ENCODE measurements at regions not wholly inside any gene's neighbourhood (a gene's known extent, or its start where the extent isn't known, plus 50 kb on each side); places are given as distances from the start of the nearest gene placed in this dataset.

DNA sequence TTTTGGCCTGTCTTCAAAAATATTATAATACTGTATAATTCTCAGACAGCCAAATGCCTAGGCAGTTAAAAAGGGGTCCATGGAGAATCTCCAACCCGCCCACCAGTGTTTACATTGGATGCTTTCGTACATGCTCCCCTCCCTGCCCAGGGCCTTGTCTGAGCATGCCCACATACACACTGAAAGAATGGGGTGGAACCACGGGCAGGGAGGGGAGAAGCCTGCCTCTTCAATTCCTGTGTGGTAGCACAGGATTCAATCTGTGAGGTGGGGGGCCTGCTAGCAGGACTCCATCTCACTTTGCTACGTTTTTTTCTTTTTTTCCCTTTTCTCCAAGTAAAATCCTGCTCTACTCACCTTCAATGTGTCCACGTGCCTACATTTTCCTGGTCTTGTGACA is 314.7 kb upstream of the GRAMD2B start:
- H3K27ac Mint-ChIP-seq, result no peak overlapping the region
- no peak overlapping the region for H3K4me3 Mint-ChIP-seq
- ATAC-seq (replicated peaks in 1 of 4) (no peak), DNase-seq (no peak)
- no peaks in the 10 kb centered on the region for H3K9me3 ChIP-seq
- CTCF ChIA-PET, result no interaction called here
- peaks cover 4 to 12% (median 8%) of the 10 kb centered on the region in 3 donors for H3K9me3 Mint-ChIP-seq
- WGBS (ENCODE audit: insufficient coverage), result 88% methylated on average over 3 of the region's 5 CpGs
- H3K4me3 ChIP-seq (ENCODE audit: control insufficient read depth in 1 of 2, extremely low read depth in 1 of 2, low read length in 1 of 2), result no peak overlapping the region
- no peaks in the 10 kb centered on the region for H3K36me3 Mint-ChIP-seq
- H3K27me3 ChIP-seq (replicated peaks in 1 of 2; ENCODE audit: control insufficient read depth in 2 of 2, extremely low read depth in 1 of 2, insufficient read depth in 2 of 2, low read length in 1 of 2), result no peaks in the 10 kb centered on the region
- no peaks in the 10 kb centered on the region for H3K4me1 ChIP-seq (ENCODE audit: control insufficient read depth in 1 of 2, extremely low read depth in 1 of 2, insufficient read depth in 2 of 2, low read length in 2 of 2)
- no peaks in the 10 kb centered on the region for H3K4me1 Mint-ChIP-seq
- no peak overlapping the region for H3K27ac ChIP-seq (ENCODE audit: low read length)
- POLR2A ChIA-PET, result no interaction called here
- H3K36me3 ChIP-seq (ENCODE audit: control insufficient read depth in 2 of 2, extremely low read depth in 1 of 2, insufficient read depth in 1 of 2, low read length in 1 of 2), result no peaks in the 10 kb centered on the region
- no peaks in the 10 kb centered on the region for H3K27me3 Mint-ChIP-seq

DNA sequence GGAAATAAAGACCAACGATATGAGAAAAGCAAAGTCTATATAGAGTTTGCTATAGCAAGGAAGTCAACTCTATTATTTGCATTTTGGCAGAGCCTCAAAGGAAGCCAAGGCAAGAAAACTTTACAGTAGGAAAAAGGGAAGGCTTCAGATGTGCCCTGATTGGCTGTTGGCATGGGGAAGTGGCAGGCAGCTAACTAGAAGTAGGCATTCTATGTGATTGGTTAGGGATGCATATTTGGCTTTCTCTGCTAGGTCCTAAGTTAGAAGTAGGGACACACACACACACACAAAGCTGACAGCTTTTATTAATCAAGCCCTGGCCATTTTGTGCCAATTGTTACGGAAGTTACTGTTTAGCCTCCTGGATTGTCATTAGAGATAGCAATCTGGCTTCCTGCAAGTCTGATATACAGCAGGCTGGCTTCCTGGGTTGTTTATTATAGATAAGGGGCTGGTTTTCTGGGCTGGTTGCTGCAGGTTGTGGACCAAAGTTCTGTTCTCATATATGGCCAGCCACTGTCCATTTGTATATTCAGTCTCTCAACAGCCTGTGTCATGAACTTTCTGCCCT is 308.1 kb upstream of the GRAMD2B start:
- Histone ChIP-seq H3K9me3 (no peaks in the 10 kb centered on the region), H3K27me3 (replicated peaks in 1 of 2; ENCODE audit: control insufficient read depth in 2 of 2, extremely low read depth in 1 of 2, insufficient read depth in 2 of 2, low read length in 1 of 2) (no peaks in the 10 kb centered on the region), H3K27ac (ENCODE audit: low read length) (no peak overlapping the region), H3K4me3 (ENCODE audit: control insufficient read depth in 1 of 2, extremely low read depth in 1 of 2, low read length in 1 of 2) (no peak overlapping the region), H3K4me1 (ENCODE audit: control insufficient read depth in 1 of 2, extremely low read depth in 1 of 2, insufficient read depth in 2 of 2, low read length in 2 of 2) (no peaks in the 10 kb centered on the region), H3K36me3 (ENCODE audit: control insufficient read depth in 2 of 2, extremely low read depth in 1 of 2, insufficient read depth in 1 of 2, low read length in 1 of 2) (no peaks in the 10 kb centered on the region)
- ATAC-seq (replicated peaks in 1 of 4), result no peak
- Mint-ChIP-seq H3K27me3 (no peaks in the 10 kb centered on the region), H3K27ac (no peak overlapping the region), H3K36me3 (no peaks in the 10 kb centered on the region), H3K9me3 (peaks cover 8 to 16% (median 15%) of the 10 kb centered on the region in 3 donors), H3K4me1 (no peaks in the 10 kb centered on the region), H3K4me3 (no peak overlapping the region)
- ChIA-PET POLR2A (no interaction called here), CTCF (no interaction called here)
- no CpG with 5 or more reads among the region's 2 CpGs for WGBS (ENCODE audit: insufficient coverage)
- no peak for DNase-seq

DNA sequence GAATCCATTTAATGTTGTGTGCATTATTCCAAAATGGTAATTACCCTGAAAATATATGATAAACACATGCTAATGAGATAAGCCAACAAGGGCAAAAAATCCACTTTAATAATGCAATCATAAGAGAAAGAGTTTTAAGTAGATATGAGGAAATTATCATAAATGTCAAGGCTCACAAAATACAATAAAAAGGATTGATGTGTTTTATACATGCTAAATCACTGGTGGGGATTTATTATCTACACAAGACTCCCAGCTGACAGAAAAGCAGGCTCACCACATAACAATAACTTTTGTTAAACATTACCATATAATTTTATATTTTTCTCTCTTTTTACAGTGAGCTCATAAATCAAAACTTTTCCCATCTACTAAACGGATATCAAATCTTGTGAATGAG is 306.2 kb upstream of the GRAMD2B start:
- no peaks in the 10 kb centered on the region for H3K36me3 ChIP-seq (ENCODE audit: control insufficient read depth in 2 of 2, extremely low read depth in 1 of 2, insufficient read depth in 1 of 2, low read length in 1 of 2)
- H3K27me3 ChIP-seq (replicated peaks in 1 of 2; ENCODE audit: control insufficient read depth in 2 of 2, extremely low read depth in 1 of 2, insufficient read depth in 2 of 2, low read length in 1 of 2), result no peaks in the 10 kb centered on the region
- WGBS (ENCODE audit: insufficient coverage), result no CpG with 5 or more reads among the region's 1 CpG
- H3K9me3 ChIP-seq, result no peaks in the 10 kb centered on the region
- H3K9me3 Mint-ChIP-seq, result peaks cover 5 to 15% (median 11%) of the 10 kb centered on the region in 3 donors
- ChIA-PET CTCF (no interaction called here), POLR2A (no interaction called here)
- no peaks in the 10 kb centered on the region for H3K4me1 Mint-ChIP-seq
- H3K27ac Mint-ChIP-seq, result no peak overlapping the region
- H3K27me3 Mint-ChIP-seq, result no peaks in the 10 kb centered on the region
- H3K36me3 Mint-ChIP-seq, result no peaks in the 10 kb centered on the region
- no peak overlapping the region for H3K4me3 ChIP-seq (ENCODE audit: control insufficient read depth in 1 of 2, extremely low read depth in 1 of 2, low read length in 1 of 2)
- no peak for ATAC-seq (replicated peaks in 1 of 4)
- H3K4me3 Mint-ChIP-seq, result no peak overlapping the region
- no peak overlapping the region for H3K27ac ChIP-seq (ENCODE audit: low read length)
- no peak for DNase-seq
- H3K4me1 ChIP-seq (ENCODE audit: control insufficient read depth in 1 of 2, extremely low read depth in 1 of 2, insufficient read depth in 2 of 2, low read length in 2 of 2), result no peaks in the 10 kb centered on the region

DNA sequence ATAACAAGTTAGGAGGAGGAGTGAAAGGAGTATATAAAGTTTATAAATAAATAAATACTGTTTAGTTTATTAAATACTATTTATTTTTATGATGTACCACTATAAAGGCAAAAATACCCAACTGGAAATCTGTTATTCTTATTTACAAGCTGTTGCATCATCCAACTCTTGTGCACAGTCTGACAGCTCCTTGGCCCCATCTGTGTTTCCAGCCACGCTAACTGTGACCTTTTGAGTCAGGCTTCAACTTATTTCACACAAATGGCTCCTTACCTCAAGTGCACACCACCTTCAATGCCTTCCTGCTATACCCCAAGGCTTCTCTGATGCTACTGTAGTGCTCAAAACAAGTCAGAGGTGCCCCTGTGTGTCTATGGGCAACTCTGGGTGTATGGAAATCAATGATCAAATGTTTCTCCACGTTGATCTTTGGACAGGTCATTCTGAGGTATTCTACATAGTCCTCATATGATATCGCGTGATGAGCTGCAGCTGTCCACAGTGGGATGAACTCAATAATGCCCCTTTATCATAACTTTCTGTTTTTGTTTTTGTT is 303.2 kb upstream of the GRAMD2B start:
- H3K4me3 Mint-ChIP-seq, result no peak overlapping the region
- POLR2A ChIA-PET, result no interaction called here

DNA sequence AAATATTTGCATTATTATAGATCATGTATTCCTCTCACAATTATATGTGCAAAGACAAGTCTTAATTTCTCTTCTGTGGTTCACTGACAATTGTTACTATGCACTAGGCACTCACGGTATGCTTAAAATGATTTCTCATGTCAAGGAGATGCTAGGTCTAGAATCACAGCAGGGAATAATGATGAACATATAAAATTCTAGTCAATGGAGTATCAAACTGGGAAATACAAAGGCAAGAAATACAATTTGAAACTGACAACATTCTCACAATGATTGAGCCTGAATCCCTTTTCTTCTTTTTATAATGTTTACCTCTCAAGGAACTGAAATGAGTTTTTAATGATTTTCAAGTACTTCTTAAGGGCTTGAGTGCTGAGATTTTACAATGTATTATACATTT is 302.3 kb upstream of the GRAMD2B start:
- POLR2A ChIA-PET, result no interaction called here
- no peak overlapping the region for H3K4me3 Mint-ChIP-seq
- peaks cover 0 to 13% (median 0%) of the 10 kb centered on the region in 3 donors for H3K9me3 Mint-ChIP-seq
- H3K4me1 ChIP-seq (ENCODE audit: control insufficient read depth in 1 of 2, extremely low read depth in 1 of 2, insufficient read depth in 2 of 2, low read length in 2 of 2), result no peaks in the 10 kb centered on the region
- ATAC-seq (replicated peaks in 1 of 4), result no peak
- no peaks in the 10 kb centered on the region for H3K36me3 ChIP-seq (ENCODE audit: control insufficient read depth in 2 of 2, extremely low read depth in 1 of 2, insufficient read depth in 1 of 2, low read length in 1 of 2)
- H3K4me1 Mint-ChIP-seq, result no peaks in the 10 kb centered on the region
- H3K27ac Mint-ChIP-seq, result no peak overlapping the region
- no peaks in the 10 kb centered on the region for H3K9me3 ChIP-seq
- WGBS (ENCODE audit: insufficient coverage), result no CpG with 5 or more reads among the region's 1 CpG
- no peaks in the 10 kb centered on the region for H3K27me3 ChIP-seq (replicated peaks in 1 of 2; ENCODE audit: control insufficient read depth in 2 of 2, extremely low read depth in 1 of 2, insufficient read depth in 2 of 2, low read length in 1 of 2)
- DNase-seq, result no peak
- no peak overlapping the region for H3K27ac ChIP-seq (ENCODE audit: low read length)
- H3K4me3 ChIP-seq (ENCODE audit: control insufficient read depth in 1 of 2, extremely low read depth in 1 of 2, low read length in 1 of 2), result no peak overlapping the region
- H3K36me3 Mint-ChIP-seq, result no peaks in the 10 kb centered on the region
- H3K27me3 Mint-ChIP-seq, result no peaks in the 10 kb centered on the region
- CTCF ChIA-PET, result no interaction called here

More for the DNA sequence above, 303.2 kb upstream of the GRAMD2B start:
- no peaks in the 10 kb centered on the region for H3K27me3 ChIP-seq (replicated peaks in 1 of 2; ENCODE audit: control insufficient read depth in 2 of 2, extremely low read depth in 1 of 2, insufficient read depth in 2 of 2, low read length in 1 of 2)
- Mint-ChIP-seq H3K36me3 (no peaks in the 10 kb centered on the region), H3K27me3 (no peaks in the 10 kb centered on the region), H3K9me3 (peaks cover 0 to 13% (median under 1%) of the 10 kb centered on the region in 3 donors), H3K27ac (no peak overlapping the region), H3K4me1 (no peaks in the 10 kb centered on the region)
- H3K4me3 ChIP-seq (ENCODE audit: control insufficient read depth in 1 of 2, extremely low read depth in 1 of 2, low read length in 1 of 2), result no peak overlapping the region
- H3K9me3 ChIP-seq, result no peaks in the 10 kb centered on the region
- DNase-seq, result no peak
- no peaks in the 10 kb centered on the region for H3K36me3 ChIP-seq (ENCODE audit: control insufficient read depth in 2 of 2, extremely low read depth in 1 of 2, insufficient read depth in 1 of 2, low read length in 1 of 2)
- no peak overlapping the region for H3K27ac ChIP-seq (ENCODE audit: low read length)
- no peak for ATAC-seq (replicated peaks in 1 of 4)
- CTCF ChIA-PET, result no interaction called here
- H3K4me1 ChIP-seq (ENCODE audit: control insufficient read depth in 1 of 2, extremely low read depth in 1 of 2, insufficient read depth in 2 of 2, low read length in 2 of 2), result no peaks in the 10 kb centered on the region
- WGBS (ENCODE audit: insufficient coverage), result 68% methylated on average over 4 of the region's 4 CpGs

DNA sequence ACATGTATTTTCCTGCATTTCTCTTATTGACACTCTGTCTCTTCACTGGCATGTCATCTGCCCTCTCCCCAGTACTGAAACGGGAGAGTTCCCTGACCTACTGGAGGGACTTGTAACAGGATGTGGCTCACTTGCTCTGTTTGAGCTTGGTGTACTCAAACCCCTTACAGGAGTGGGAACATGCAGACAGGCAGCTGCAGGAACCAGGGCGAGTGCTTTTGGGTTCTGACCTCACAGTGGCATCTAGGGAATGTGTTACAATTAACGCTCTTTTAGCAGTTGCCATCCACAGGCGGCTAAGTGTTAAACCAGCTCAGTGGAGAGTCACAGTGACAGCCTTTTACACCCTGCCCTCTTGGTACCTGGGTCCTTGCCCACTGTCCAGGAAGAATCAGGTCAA is 300.3 kb upstream of the GRAMD2B start:
- Mint-ChIP-seq H3K27me3 (no peaks in the 10 kb centered on the region), H3K36me3 (no peaks in the 10 kb centered on the region), H3K4me1 (no peaks in the 10 kb centered on the region), H3K27ac (no peak overlapping the region), H3K4me3 (no peak overlapping the region), H3K9me3 (peaks cover 0 to 8% (median 5%) of the 10 kb centered on the region in 3 donors)
- ATAC-seq (replicated peaks in 1 of 4), result no peak
- DNase-seq, result no peak
- Histone ChIP-seq H3K9me3 (no peaks in the 10 kb centered on the region), H3K4me3 (ENCODE audit: control insufficient read depth in 1 of 2, extremely low read depth in 1 of 2, low read length in 1 of 2) (no peak overlapping the region), H3K4me1 (ENCODE audit: control insufficient read depth in 1 of 2, extremely low read depth in 1 of 2, insufficient read depth in 2 of 2, low read length in 2 of 2) (no peaks in the 10 kb centered on the region), H3K27me3 (replicated peaks in 1 of 2; ENCODE audit: control insufficient read depth in 2 of 2, extremely low read depth in 1 of 2, insufficient read depth in 2 of 2, low read length in 1 of 2) (no peaks in the 10 kb centered on the region), H3K36me3 (ENCODE audit: control insufficient read depth in 2 of 2, extremely low read depth in 1 of 2, insufficient read depth in 1 of 2, low read length in 1 of 2) (no peaks in the 10 kb centered on the region), H3K27ac (ENCODE audit: low read length) (no peak overlapping the region)
- WGBS (ENCODE audit: insufficient coverage), result 50% methylated on average over 1 of the region's 4 CpGs
- CTCF ChIA-PET, result no interaction called here
- POLR2A ChIA-PET, result no interaction called here

Data from T-cell (primary cell).